GM23338 (cell line): ENCODE measurements at regions not wholly inside any gene's neighbourhood (a gene's known extent, or its start where the extent isn't known, plus 50 kb on each side); places are given as distances from the start of the nearest gene placed in this dataset.

Source experiments
- CREB1 ChIP-seq: fragments of 250-450 bp; sonication (Bioruptor Pico); IDR thresholded peaks from 2 replicates; pipeline ENCODE4 v1.5.0; 2020; ENCODE audit warnings: low read depth, mild to moderate bottlenecking, moderate library complexity
- EZH2 ChIP-seq: fragments of 200-600 bp; sonication (generic); IDR thresholded peaks from one replicate; pipeline ENCODE4 v1.8.0; 2017; ENCODE audit warnings: antibody characterized with exemption, mild to moderate bottlenecking, low read depth; ENCODE audit not compliant: unreplicated experiment
- EZH2phosphoT487 ChIP-seq: fragments of 200-600 bp; sonication (generic); IDR thresholded peaks from one replicate; pipeline ENCODE4 v1.8.1; 2018; ENCODE audit warnings: antibody characterized with exemption; ENCODE audit not compliant: unreplicated experiment
- JUNB ChIP-seq: IDR thresholded peaks from one replicate; pipeline ENCODE4 v1.6.1; 2016; ENCODE audit warnings: antibody characterized with exemption; ENCODE audit not compliant: unreplicated experiment
- NANOG ChIP-seq: IDR thresholded peaks from 2 replicates; pipeline ENCODE4 v1.6.1; 2016; ENCODE audit warnings: antibody characterized with exemption, borderline replicate concordance
- POLR2AphosphoS5 ChIP-seq: IDR thresholded peaks from 2 replicates; pipeline ENCODE4 v1.6.1; 2016; ENCODE audit warnings: antibody characterized with exemption, low read depth
- REST ChIP-seq: IDR thresholded peaks from one replicate; pipeline ENCODE4 v1.6.1; 2018; ENCODE audit warnings: antibody characterized with exemption; ENCODE audit not compliant: unreplicated experiment
- STAT1 ChIP-seq: IDR thresholded peaks from one replicate; pipeline ENCODE4 v1.6.1; 2016; ENCODE audit warnings: antibody characterized with exemption; ENCODE audit not compliant: unreplicated experiment
- ZNF114 ChIP-seq: fragments of 250-450 bp; sonication (Bioruptor Pico); IDR thresholded peaks from 2 replicates; pipeline ENCODE4 v1.5.0; 2020; ENCODE audit warnings: mild to moderate bottlenecking, moderate library complexity
- ZNF331 ChIP-seq: fragments of 250-450 bp; sonication (Bioruptor Pico); IDR thresholded peaks from 2 replicates; pipeline ENCODE4 v1.5.0; 2020; ENCODE audit warnings: low read depth, mild to moderate bottlenecking, moderate library complexity
- TF ChIP-seq, protein P1 (sequence below), 2 experiments: fragments of 200-600 bp in 1 of 2; sonication (generic) in 1 of 2; conservative IDR thresholded peaks; 2 replicates each; pipeline versions ENCODE4 v1.5.1 to v1.6.1; 2016 to 2017; ENCODE audit warnings: antibody characterized with exemption in 2 of 2, low read depth in 2 of 2, mild to moderate bottlenecking in 2 of 2, moderate library complexity in 1 of 2
- TF ChIP-seq, protein P2 (sequence below): IDR thresholded peaks from 2 replicates; pipeline ENCODE4 v1.6.1; 2016; ENCODE audit warnings: antibody characterized with exemption

DNA sequence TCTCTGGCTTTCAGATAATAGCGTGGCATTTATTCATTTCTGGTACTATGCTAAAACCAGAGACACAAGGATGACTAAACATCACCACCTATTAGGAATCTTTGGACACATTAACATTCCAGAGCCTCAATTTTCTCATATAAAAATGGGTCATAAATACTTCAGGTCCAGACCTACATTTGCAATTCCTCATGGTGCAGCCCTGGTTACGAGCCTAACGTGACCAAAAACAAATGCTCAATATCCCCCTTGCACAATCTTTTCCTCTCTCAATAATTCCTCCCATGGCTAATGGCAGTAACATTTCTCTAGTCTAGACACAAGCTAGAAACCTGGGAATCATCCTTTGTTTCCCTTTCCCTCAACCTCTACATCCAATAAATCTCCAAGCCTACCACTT lies 112.8 kb upstream of the NABP1 start:
- TF ChIP-seq POLR2AphosphoS5 = no peak
- TF ChIP-seq, protein P1, sequence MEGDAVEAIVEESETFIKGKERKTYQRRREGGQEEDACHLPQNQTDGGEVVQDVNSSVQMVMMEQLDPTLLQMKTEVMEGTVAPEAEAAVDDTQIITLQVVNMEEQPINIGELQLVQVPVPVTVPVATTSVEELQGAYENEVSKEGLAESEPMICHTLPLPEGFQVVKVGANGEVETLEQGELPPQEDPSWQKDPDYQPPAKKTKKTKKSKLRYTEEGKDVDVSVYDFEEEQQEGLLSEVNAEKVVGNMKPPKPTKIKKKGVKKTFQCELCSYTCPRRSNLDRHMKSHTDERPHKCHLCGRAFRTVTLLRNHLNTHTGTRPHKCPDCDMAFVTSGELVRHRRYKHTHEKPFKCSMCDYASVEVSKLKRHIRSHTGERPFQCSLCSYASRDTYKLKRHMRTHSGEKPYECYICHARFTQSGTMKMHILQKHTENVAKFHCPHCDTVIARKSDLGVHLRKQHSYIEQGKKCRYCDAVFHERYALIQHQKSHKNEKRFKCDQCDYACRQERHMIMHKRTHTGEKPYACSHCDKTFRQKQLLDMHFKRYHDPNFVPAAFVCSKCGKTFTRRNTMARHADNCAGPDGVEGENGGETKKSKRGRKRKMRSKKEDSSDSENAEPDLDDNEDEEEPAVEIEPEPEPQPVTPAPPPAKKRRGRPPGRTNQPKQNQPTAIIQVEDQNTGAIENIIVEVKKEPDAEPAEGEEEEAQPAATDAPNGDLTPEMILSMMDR (conservative IDR thresholded peaks at IDR 0.05; ENCODE audit: low read depth in 2 of 2) = no peak
- TF ChIP-seq EZH2 = no peak
- no peak for TF ChIP-seq EZH2phosphoT487
- no peak for TF ChIP-seq REST
- TF ChIP-seq ZNF331 (CRISPR knock-in tag) = no peak
- TF ChIP-seq CREB1 (CRISPR knock-in tag) = no peak
- no peak for TF ChIP-seq NANOG
- no peak for TF ChIP-seq ZNF114
- TF ChIP-seq, protein P2, sequence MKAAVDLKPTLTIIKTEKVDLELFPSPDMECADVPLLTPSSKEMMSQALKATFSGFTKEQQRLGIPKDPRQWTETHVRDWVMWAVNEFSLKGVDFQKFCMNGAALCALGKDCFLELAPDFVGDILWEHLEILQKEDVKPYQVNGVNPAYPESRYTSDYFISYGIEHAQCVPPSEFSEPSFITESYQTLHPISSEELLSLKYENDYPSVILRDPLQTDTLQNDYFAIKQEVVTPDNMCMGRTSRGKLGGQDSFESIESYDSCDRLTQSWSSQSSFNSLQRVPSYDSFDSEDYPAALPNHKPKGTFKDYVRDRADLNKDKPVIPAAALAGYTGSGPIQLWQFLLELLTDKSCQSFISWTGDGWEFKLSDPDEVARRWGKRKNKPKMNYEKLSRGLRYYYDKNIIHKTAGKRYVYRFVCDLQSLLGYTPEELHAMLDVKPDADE = no peak
- TF ChIP-seq STAT1 = no peak
- no peak for TF ChIP-seq JUNB
